AG04449 (cell line): ENCODE measurements at regions not wholly inside any gene's neighbourhood (a gene's known extent, or its start where the extent isn't known, plus 50 kb on each side); places are given as distances from the start of the nearest gene placed in this dataset.

Source experiments
- CTCF ChIA-PET: fragments of 350-600 bp; formaldehyde crosslinking; extraction: SDS; loops from one replicate; lab custom pipeline; 2021; ENCODE audit warnings: antibody characterized with exemption; lab: Yijun Ruan, JAX
- POLR2A ChIA-PET: fragments of 400-600, 350-600 bp; formaldehyde crosslinking; extraction: SDS; loops from one replicate; lab custom pipeline; 2020; ENCODE audit warnings: antibody characterized with exemption, inconsistent platforms; lab: Yijun Ruan, JAX
- DNase-seq: peaks from one replicate; pipeline ENCODE4 v3.0.0-alpha.2; 2010; ENCODE audit warnings: low read depth, low spot score
- H3K4me3 ChIP-seq: 2 replicates; pipeline ENCODE4 v1.5.1; 2011; ENCODE audit warnings: low read depth, mild to moderate bottlenecking, control low read depth, low read length
- CTCF ChIP-seq: IDR thresholded peaks from one replicate; pipeline ENCODE4 v1.5.1; 2011; ENCODE audit warnings: mild to moderate bottlenecking, moderate library complexity, low read length, control low read depth, inconsistent platforms; ENCODE audit not compliant: insufficient read depth; ENCODE audit errors: missing control alignments

DNA sequence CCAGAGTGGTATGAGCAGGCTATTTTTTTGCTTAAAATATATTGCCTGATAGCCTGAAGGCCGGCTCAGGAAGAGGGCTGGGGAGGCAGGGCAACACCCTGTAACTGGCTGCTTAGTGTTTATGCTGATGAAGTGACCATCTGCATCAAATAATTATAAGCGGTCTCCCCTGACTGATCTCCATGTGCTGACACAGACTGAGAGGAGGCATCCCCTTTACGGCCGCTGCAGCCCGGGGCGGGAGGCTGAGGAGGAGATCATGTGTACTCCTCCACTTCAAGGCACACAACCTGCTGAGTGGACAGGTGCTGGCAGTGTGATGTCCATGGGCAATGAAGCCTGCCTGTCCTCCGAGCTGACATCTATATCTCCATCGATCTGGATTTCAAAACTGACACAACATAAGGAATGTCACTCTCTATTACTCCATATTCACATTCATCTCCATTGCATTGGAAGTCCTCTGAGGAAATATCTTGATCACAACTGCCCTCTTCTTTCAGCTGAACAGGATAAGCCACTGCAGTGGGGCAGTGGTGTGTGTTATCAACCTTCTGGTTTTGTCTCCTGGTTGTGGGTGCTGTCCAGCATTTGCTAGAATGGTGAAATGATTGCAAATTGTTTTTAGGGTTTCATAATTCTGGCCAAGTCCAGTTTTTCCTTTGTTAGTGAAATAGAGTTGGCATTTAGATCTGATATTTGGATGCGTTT, 143.5 kb downstream of the AQP4 start:
- ChIA-PET POLR2A (no interaction called here), CTCF (no interaction called here)
- no peak overlapping the region for H3K4me3 ChIP-seq
- no peak for DNase-seq
- no peak for TF ChIP-seq CTCF

GRCh38 chr18:26719896-26720295, 145.6 kb downstream of the AQP4 start:
- DNase-seq = no peak
- CTCF ChIA-PET = no interaction called here
- POLR2A ChIA-PET = no interaction called here

DNA sequence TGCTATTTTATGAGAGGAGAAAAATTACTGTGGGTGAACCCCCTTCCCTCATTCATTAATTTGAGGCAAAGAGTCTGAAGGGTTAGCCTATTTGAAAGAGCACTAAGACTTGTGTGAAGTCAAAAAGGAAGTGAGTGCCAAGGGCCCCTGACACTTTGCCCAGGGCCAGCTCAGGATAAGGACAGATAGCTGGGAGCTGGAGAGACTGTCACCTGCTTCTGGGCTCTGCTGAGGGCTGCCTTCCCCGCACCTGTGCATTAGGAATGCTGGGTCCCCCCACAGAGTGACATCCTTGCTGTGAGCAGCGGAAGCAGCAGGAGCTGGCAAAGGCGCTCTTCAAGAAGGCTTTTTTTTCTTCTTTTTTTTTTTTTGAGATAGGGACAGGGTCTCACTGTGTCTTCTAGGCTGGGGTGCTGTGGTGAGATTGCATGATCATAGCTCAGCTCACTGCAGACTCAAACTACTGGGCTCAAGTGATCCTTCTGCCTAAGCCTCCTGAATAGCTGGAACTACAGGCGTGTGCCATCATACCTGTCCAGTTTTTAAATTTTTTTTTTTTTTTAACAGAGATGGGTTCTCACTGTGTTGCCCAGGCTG, 148.3 kb downstream of the AQP4 start:
- POLR2A ChIA-PET = no interaction called here
- TF ChIP-seq CTCF = no peak
- CTCF ChIA-PET = interaction anchor here (1.0 kb wide), 1 partner anchor 20 kb away, joined by 4 read pairs; no protein-coding TSS in a partner anchor
- H3K4me3 ChIP-seq = no peak overlapping the region
- DNase-seq = no peak

More at GRCh38 chr18:26719896-26720295, 145.6 kb downstream of the AQP4 start:
- no peak for TF ChIP-seq CTCF
- H3K4me3 ChIP-seq = no peak overlapping the region

GRCh38 chr18:26714739-26715138, 150.8 kb downstream of the AQP4 start:
- CTCF ChIA-PET = no interaction called here
- no peak for DNase-seq
- no peak overlapping the region for H3K4me3 ChIP-seq
- TF ChIP-seq CTCF = no peak
- POLR2A ChIA-PET = no interaction called here

GRCh38 chr18:26711756-26712155, 153.8 kb downstream of the AQP4 start:
- no peak for TF ChIP-seq CTCF
- DNase-seq = no peak
- H3K4me3 ChIP-seq = no peak overlapping the region
- ChIA-PET CTCF (no interaction called here), POLR2A (no interaction called here)

GRCh38 chr18:26710470-26711096, 154.9 kb downstream of the AQP4 start:
- POLR2A ChIA-PET = no interaction called here
- TF ChIP-seq CTCF = no peak
- no peak overlapping the region for H3K4me3 ChIP-seq
- CTCF ChIA-PET = no interaction called here
- no peak for DNase-seq
